GM23248 (cell line): ENCODE measurements at regions not wholly inside any gene's neighbourhood (a gene's known extent, or its start where the extent isn't known, plus 50 kb on each side); places are given as distances from the start of the nearest gene placed in this dataset.

Experiments
- EZH2 ChIP-seq: fragments of 200-600 bp; sonication (generic); IDR thresholded peaks from 2 replicates; pipeline ENCODE4 v1.6.1; 2018; ENCODE audit warnings: antibody characterized with exemption, mild to moderate bottlenecking; ENCODE audit not compliant: insufficient read depth, poor library complexity, severe bottlenecking
- EZH2phosphoT487 ChIP-seq: fragments of 200-600 bp; sonication (generic); IDR thresholded peaks from 2 replicates; pipeline ENCODE4 v1.6.1; 2018; ENCODE audit warnings: antibody characterized with exemption, moderate library complexity, mild to moderate bottlenecking, low read depth; ENCODE audit not compliant: insufficient read depth

DNA sequence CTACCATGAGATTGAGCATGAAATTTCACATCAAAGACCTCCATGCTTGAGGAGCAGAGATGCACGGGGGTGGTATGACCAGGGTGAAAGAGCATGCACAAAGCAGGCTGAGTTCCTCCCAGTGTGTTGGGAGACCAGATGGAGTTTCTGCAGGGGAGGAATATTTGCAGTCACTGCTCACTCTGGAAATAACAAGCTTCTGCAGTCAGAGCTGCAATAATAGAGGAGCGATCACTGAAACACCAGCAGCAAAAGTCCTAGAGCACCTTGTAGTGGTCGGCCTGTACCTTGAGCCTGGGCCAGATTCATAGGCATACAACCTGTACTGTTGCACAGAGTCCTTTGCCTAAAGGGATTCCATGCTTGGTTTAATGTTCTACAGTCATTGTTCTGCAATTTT, 184.5 kb upstream of the SP8 start:
- TF ChIP-seq EZH2 (no peak), EZH2phosphoT487 (no peak)
